WI38 (cell line): ENCODE measurements at regions not wholly inside any gene's neighbourhood (a gene's known extent, or its start where the extent isn't known, plus 50 kb on each side); places are given as distances from the start of the nearest gene placed in this dataset.

Experiments
- H3K4me3 ChIP-seq: 2 replicates; pipeline ENCODE4 v1.5.1; 2011; ENCODE audit warnings: low read depth, mild to moderate bottlenecking, control low read depth, low read length
- TF ChIP-seq, protein P1 (sequence below): IDR thresholded peaks from 2 replicates; pipeline ENCODE4 v1.5.1; 2012; ENCODE audit warnings: low read depth, mild to moderate bottlenecking, control low read depth, low read length

DNA sequence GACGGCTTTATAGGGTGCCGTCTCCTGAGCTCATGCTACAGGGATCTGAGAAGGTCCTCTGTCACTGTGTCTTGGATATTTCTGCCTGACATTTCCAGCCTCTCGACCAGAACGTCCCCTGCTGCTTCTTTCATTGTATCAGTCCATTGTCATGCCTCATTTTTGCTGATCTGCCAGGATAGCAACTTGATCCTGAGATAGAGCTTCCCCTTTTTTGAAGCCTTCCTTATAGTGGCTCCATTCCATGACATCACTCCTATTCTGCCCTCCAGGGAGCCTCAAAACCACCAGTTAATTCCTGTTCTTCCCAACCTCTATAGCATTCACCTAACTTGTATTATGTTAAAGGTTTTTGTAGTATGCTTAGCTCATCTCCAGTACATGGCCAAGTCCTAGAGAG lies 431.8 kb upstream of the NOX3 start:
- no peak overlapping the region for H3K4me3 ChIP-seq
- TF ChIP-seq, protein P1, sequence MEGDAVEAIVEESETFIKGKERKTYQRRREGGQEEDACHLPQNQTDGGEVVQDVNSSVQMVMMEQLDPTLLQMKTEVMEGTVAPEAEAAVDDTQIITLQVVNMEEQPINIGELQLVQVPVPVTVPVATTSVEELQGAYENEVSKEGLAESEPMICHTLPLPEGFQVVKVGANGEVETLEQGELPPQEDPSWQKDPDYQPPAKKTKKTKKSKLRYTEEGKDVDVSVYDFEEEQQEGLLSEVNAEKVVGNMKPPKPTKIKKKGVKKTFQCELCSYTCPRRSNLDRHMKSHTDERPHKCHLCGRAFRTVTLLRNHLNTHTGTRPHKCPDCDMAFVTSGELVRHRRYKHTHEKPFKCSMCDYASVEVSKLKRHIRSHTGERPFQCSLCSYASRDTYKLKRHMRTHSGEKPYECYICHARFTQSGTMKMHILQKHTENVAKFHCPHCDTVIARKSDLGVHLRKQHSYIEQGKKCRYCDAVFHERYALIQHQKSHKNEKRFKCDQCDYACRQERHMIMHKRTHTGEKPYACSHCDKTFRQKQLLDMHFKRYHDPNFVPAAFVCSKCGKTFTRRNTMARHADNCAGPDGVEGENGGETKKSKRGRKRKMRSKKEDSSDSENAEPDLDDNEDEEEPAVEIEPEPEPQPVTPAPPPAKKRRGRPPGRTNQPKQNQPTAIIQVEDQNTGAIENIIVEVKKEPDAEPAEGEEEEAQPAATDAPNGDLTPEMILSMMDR, result no peak

GRCh38 chr6:155883741-155884140 lies 428.1 kb upstream of the NOX3 start:
- TF ChIP-seq, protein P1, result no peak
- no peak overlapping the region for H3K4me3 ChIP-seq

GRCh38 chr6:155883334-155883731 lies 427.7 kb upstream of the NOX3 start:
- TF ChIP-seq, protein P1, result no peak

GRCh38 chr6:155882527-155883333 lies 427.1 kb upstream of the NOX3 start:
- TF ChIP-seq, protein P1, result no peak
- H3K4me3 ChIP-seq, result no peak overlapping the region

More at GRCh38 chr6:155883334-155883731, 427.7 kb upstream of the NOX3 start:
- H3K4me3 ChIP-seq, result no peak overlapping the region

GRCh38 chr6:155881826-155882526 lies 426.3 kb upstream of the NOX3 start:
- TF ChIP-seq, protein P1, result no peak
- H3K4me3 ChIP-seq, result no peak overlapping the region

DNA sequence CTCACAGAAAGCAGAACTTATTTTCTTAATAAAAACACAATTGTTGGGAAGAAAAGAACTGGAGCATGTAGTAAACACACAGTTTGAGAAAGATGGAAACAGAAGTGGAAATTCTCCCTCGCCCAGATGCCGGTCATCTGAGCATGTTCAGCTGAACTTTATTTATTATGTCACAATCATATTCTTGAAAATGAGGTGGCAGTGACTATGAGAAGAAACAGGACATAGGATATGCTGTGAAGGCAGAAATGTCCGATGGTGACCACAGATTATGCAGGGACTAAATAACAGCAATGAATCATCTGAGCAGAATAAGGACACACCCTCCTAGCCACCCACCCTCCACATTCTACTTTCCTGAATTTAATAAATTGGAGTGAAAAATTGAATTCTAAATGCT lies 425.3 kb upstream of the NOX3 start:
- H3K4me3 ChIP-seq, result no peak overlapping the region
- TF ChIP-seq, protein P1, result no peak

DNA sequence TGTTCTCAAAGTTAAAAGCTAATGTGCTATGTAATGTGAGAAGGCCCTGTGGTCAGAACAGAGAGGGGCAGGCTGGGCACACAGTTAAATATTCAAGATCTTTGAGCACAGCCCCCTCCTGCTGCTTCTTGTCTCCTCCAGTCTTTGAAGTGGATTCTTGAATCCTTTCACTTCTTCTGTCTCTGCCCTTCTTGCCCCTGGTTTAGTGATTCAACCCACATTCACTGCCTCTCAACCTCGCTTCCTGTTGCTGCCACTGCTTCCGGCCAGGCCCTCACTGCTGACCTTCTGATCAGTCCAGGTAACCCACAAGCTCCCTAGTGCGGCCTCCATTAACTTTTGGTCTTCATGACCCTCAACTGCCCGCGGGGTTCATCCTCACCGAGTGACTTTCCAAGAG lies 417.3 kb upstream of the NOX3 start:
- TF ChIP-seq, protein P1, result no peak
- H3K4me3 ChIP-seq, result no peak overlapping the region
